Heart left ventricle (tissue), 16 donors: ENCODE measurements at regions not wholly inside any gene's neighbourhood (a gene's known extent, or its start where the extent isn't known, plus 50 kb on each side); places are given as distances from the start of the nearest gene placed in this dataset.

Experiments
- ATAC-seq, 4 donors: fragments of 200-7000 bp; cut with Tn5 transposase; one replicate each; pipeline ENCODE4 v1.9.1; 2020 to 2022; ENCODE audit warnings: moderate library complexity in 4 of 4, mild to moderate bottlenecking in 3 of 4, moderate number of reproducible peaks in 1 of 4
- DNase-seq, 5 donors: peaks; one replicate each; pipeline ENCODE4 v3.0.0-alpha.2; 2020
- H3K27ac ChIP-seq, 12 donors: fragments of 200-600 bp; sonication (generic) in 4 of 12; one replicate each; pipeline versions ENCODE4 v1.5.0 to v1.8.0; 2016 to 2022; ENCODE audit warnings: mild to moderate bottlenecking in 2 of 12
- H3K27me3 ChIP-seq, 9 donors: fragments of 200-600 bp; sonication (generic) in 2 of 9; one replicate each; pipeline versions ENCODE4 v1.5.1 to v1.8.0; 2016 to 2022; ENCODE audit warnings: mild to moderate bottlenecking in 3 of 9
- H3K36me3 ChIP-seq, 9 donors: fragments of 200-600 bp; sonication (generic) in 2 of 9; one replicate each; pipeline versions ENCODE4 v1.5.0 to v1.8.0; 2018 to 2022; ENCODE audit warnings: mild to moderate bottlenecking in 2 of 9
- H3K4me1 ChIP-seq, 12 donors: fragments of 200-600 bp; sonication (generic) in 4 of 12; one replicate each; pipeline versions ENCODE4 v1.5.0 to v1.8.0; 2016 to 2022; ENCODE audit warnings: mild to moderate bottlenecking in 3 of 12
- H3K4me3 ChIP-seq, 12 donors: fragments of 200-600 bp; sonication (generic) in 4 of 12; one replicate each; pipeline versions ENCODE4 v1.5.0 to v1.8.0; 2017 to 2022; ENCODE audit warnings: mild to moderate bottlenecking in 9 of 12, moderate library complexity in 4 of 12
- H3K9me3 ChIP-seq, 12 donors: fragments of 200-600 bp; sonication (generic) in 4 of 12; one replicate each; pipeline versions ENCODE4 v1.5.0 to v1.8.0; 2016 to 2022; ENCODE audit warnings: mild to moderate bottlenecking in 1 of 12
- POLR2A ChIP-seq, 2 donors: fragments of 450-650 bp; IDR thresholded peaks; one replicate each; pipeline ENCODE4 v1.6.1; 2017; ENCODE audit warnings: antibody characterized with exemption in 2 of 2, mild to moderate bottlenecking in 2 of 2, moderate library complexity in 2 of 2
- WGBS, 4 donors: extraction: QIAGEN DNeasy Blood & Tissue Kit in 2 of 4; methylation state at CpG; one replicate each; pipeline versions ENCODE4 v1.1.5 to v1.1.7; 2013 to 2018; 5-methylcytosine and 5-hydroxymethylcytosine counted together
- intact Hi-C, 10 donors: fragments of 100-400 bp; cut with DNase I; formaldehyde crosslinking; loops; one replicate each; pipeline versions ENCODE4 v1.11.1 to v1.14.2; 2022
- TF ChIP-seq, protein P1 (sequence below), 12 donors: fragments of 200-600 bp; sonication (generic) in 4 of 12; IDR thresholded peaks; one replicate each; pipeline versions ENCODE4 v1.5.0 to v1.8.0; 2018 to 2022; ENCODE audit warnings: antibody characterized with exemption in 12 of 12, mild to moderate bottlenecking in 5 of 12
- donor health status: ischemic (EF 13 %, LVEDD 7.1; RV severe dilation, severe dysfunction).
- donor health status: healthy with polysubstance abuse.
- donor health status: DM: no; HTN: yes; CAD: no.
- donor health status: DM: no; HTN: no; CAD: no.
- donor health status: ischemic (EF 25% LVEDD 6.9; RV normal size, moderate dysfunction).
- donor health status: ischemic (EF 25% LVEDD 5.7; RV mildly dilated, moderate dysfunction).
- donor health status: healthy.
- donor health status: DM: yes; HTN: yes; CAD: no.
- donor health status: ischemic (EF 35%, LVEDD 5.7; RV mildly dilated, moderate dysfunction).
- donor health status: nonischemic (EF 11% LVEDD 7.7; RV severe dilation, severe dysfunction).
- donor health status: DM: yes; HTN: yes; CAD: no.
- donor health status: PGD.
- donor health status: ischemic (EF 29% LVEDD 5.4; RV normal size, mild dysfunction).
- donor health status: nonischemic (EF 23%, LVEDD 6.1; RV moderate dilation, normal function).

DNA sequence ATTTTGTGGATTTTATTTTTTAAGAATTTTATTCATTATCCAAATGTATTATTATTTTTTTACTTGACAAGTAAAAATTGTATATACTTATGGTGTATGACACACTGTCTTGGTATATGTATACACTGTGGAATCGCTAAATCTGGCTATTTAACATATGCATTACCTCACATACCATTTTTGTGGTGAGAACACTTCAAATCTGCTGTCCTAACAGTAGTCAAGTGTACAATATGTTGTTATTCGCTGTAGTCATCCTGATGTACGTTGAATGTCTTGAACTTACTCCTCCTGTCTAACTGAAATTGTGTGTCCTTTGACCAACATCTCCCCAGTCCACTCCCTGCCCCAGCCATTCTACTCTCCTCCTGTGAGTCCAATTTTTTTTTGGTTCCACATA lies 153.2 kb upstream of the PTPRM start:
- no peak for ATAC-seq
- TF ChIP-seq, protein P1, sequence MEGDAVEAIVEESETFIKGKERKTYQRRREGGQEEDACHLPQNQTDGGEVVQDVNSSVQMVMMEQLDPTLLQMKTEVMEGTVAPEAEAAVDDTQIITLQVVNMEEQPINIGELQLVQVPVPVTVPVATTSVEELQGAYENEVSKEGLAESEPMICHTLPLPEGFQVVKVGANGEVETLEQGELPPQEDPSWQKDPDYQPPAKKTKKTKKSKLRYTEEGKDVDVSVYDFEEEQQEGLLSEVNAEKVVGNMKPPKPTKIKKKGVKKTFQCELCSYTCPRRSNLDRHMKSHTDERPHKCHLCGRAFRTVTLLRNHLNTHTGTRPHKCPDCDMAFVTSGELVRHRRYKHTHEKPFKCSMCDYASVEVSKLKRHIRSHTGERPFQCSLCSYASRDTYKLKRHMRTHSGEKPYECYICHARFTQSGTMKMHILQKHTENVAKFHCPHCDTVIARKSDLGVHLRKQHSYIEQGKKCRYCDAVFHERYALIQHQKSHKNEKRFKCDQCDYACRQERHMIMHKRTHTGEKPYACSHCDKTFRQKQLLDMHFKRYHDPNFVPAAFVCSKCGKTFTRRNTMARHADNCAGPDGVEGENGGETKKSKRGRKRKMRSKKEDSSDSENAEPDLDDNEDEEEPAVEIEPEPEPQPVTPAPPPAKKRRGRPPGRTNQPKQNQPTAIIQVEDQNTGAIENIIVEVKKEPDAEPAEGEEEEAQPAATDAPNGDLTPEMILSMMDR (IDR thresholded peaks at IDR 0.05) = no peak
- no peak for TF ChIP-seq POLR2A (IDR thresholded peaks at IDR 0.05)
- no peak for DNase-seq
- Histone ChIP-seq H3K27ac (no peak overlapping the region), H3K27me3 (no peaks in the 10 kb centered on the region), H3K4me1 (peaks cover 0 to 18% (median 7%) of the 10 kb centered on the region in 12 donors), H3K4me3 (no peak overlapping the region), H3K9me3 (no peaks in the 10 kb centered on the region), H3K36me3 (no peaks in the 10 kb centered on the region)
- intact Hi-C loops = no loop called here
- 92 to 96% (median 94%) methylated on average over 3 of the region's 3 CpGs for WGBS, 4 donors

DNA sequence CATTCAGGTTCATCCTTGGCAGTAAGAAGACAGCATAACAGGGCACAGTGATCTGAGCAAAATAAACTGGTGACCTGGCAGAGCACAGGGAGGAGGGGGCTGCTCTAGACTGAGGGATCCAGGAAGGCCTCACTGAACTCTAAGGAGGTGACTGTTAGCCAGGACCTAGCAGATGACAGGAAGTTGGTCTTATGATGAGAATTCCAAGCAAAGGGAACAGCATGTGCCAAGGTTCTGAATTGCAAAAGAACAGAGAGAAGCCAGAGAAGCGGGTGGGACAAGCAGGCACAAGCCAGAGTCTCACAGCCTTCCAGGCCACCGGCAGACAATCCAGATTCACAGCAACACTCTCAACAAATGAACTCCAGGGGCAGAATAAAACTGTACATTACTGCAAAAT lies 152.7 kb upstream of the PTPRM start:
- H3K27ac ChIP-seq = peak overlapping the region in 7 of 12 donors; percentile 1 to 60 (median 27)
- peak; percentile 55 to 66 (median 62) for ATAC-seq
- 41 to 65% (median 56%) methylated on average over 2 of the region's 2 CpGs for WGBS, 4 donors
- no peaks in the 10 kb centered on the region for H3K36me3 ChIP-seq
- H3K27me3 ChIP-seq = no peaks in the 10 kb centered on the region
- no peaks in the 10 kb centered on the region for H3K9me3 ChIP-seq
- H3K4me3 ChIP-seq = no peak overlapping the region
- TF ChIP-seq, protein P1 (IDR thresholded peaks at IDR 0.05) = no peak
- TF ChIP-seq POLR2A (IDR thresholded peaks at IDR 0.05) = no peak
- peaks cover 0 to 18% (median 7%) of the 10 kb centered on the region in 12 donors for H3K4me1 ChIP-seq
- peak in 1 of 5 donors; percentile 29 for DNase-seq
- intact Hi-C loops = no loop called here

DNA sequence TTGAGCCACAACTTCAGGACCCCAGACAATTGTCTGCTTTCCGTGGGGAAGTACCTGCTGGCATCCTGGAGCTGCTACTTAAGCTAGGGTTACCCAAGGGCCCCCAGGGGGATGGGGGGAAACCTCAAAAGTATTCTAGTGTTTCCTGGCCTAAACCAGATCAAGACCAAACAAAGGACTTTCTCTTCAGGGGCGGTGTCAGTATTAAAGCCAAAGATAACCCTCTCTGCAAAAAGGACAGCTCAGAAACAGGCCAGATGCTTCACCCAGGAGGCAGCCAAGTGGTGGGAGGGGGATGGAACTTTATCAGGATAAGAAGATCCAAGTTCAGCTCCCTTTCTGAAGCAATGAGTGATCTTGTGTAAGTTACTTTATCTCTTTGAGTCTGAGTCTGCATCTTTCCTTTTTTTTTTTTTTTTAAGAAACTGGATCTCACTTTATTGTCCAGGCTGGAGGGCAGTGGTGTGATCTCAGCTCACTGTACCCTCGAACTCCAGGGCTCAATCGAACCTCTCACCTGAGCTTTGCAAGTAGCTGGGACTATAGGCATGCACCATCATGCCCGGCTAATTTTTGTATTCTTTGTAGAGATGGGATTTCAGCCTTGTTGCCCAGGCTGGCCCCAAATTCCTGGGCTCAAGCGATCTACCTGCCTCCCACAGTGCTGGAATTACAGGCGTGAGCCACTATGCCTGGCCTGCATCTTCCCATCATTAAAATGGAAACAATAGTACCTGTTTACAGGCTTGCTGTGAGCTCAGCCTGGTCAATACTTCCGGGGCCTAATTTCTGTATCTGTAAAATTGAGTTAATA lies 151.8 kb upstream of the PTPRM start:
- Histone ChIP-seq H3K36me3 (no peaks in the 10 kb centered on the region), H3K27ac (peak overlapping the region in 7 of 12 donors; percentile 1 to 60 (median 27)), H3K9me3 (no peaks in the 10 kb centered on the region), H3K27me3 (no peaks in the 10 kb centered on the region), H3K4me3 (no peak overlapping the region), H3K4me1 (peaks cover 0 to 18% (median 7%) of the 10 kb centered on the region in 12 donors)
- WGBS, 4 donors = 80 to 84% (median 82%) methylated on average over 8 of the region's 8 CpGs
- TF ChIP-seq, protein P1 (IDR thresholded peaks at IDR 0.05) = no peak
- no peak for TF ChIP-seq POLR2A (IDR thresholded peaks at IDR 0.05)
- peak in 1 of 5 donors; percentile 25 for DNase-seq
- ATAC-seq = peak in 2 of 4 donors; percentile 36 to 47
- intact Hi-C loops = no loop called here

DNA sequence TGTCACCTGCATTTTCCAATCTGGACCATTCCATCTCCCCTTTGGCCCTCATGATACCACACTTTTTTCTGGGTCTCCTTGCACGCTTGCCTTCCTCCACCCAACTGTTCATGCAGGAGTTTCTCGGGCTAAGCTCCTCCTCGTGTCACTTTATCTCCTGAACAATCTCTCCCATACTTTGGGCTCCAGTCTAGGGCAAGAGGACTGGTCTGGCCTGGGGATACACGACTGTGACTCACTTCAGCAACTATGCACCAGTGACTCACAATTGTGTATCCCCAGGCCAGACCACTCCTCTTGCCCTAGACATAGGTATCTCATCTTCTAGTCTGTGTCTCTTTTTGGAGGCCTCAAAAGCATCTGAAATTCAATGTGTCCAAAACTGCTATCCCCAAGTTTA lies 149.4 kb upstream of the PTPRM start:
- H3K27me3 ChIP-seq = no peaks in the 10 kb centered on the region
- ATAC-seq (no peak), DNase-seq (no peak)
- H3K9me3 ChIP-seq = peaks cover 0 to 5% (median 0%) of the 10 kb centered on the region in 12 donors
- peaks cover 0 to 18% (median 7%) of the 10 kb centered on the region in 12 donors for H3K4me1 ChIP-seq
- no peak overlapping the region for H3K4me3 ChIP-seq
- no peaks in the 10 kb centered on the region for H3K36me3 ChIP-seq
- no peak overlapping the region for H3K27ac ChIP-seq
- TF ChIP-seq, protein P1 (IDR thresholded peaks at IDR 0.05) = no peak
- no peak for TF ChIP-seq POLR2A (IDR thresholded peaks at IDR 0.05)
- WGBS, 4 donors = 89 to 94% (median 91%) methylated on average over 4 of the region's 4 CpGs
- intact Hi-C loops = no loop called here
